ENCODE measurements at regions not wholly inside any gene's neighbourhood (a gene's known extent, or its start where the extent isn't known, plus 50 kb on each side); places are given as distances from the start of the nearest gene placed in this dataset.

DNA sequence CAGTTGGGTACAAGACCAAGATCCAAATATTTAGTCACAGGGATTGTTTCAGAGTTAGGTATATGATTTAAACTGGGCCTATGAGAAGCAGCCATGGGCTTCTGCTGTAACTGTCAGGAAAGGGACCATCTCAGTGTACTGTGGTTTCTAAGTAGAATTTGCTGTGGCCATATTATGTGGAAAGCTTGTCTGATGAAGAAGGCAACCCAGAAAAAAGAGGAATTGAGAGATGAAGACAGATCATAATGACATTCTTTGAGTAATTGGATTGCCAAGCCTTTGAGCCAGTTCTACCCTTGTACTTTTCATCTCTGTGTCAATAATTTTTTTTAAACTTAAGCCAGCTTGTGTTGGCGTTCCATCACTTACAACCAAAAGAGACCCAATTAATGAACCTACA lies 259.6 kb downstream of the NUP35 start:
- no peak for TF ChIP-seq CTCF (IDR thresholded peaks at IDR 0.05; ENCODE audit: insufficient read depth, low read length, poor library complexity, severe bottlenecking)
- H3K27me3 ChIP-seq (replicated peaks; ENCODE audit: control insufficient read depth, insufficient read depth, low read length): no peaks in the 10 kb centered on the region

DNA sequence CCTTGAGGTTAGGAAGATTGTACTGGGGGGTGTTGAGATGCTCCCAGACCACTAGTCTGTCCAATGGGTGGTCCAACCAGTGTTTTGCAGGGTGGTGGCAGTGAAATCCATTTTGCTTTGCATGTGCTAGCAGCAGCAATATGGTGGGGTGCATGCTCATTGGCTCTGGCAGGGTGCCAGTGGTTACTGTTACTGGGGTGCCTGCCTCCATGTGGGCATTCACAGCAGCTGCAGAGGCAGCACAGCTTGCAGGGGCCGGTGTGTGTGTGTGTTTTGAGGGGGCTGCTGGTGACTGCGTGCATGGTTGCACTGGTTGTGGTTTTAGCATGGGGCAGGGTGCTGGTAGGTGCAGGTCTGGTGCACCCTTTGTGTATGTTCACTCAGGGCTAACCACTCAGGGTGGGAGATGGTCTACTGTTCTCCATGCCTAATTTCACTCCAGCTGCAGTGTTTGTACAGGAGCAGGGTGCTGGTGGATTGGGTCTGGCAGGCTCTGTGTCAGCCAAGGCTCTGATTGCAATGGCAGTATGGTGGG lies 265.4 kb downstream of the NUP35 start:
- no peak overlapping the region for H3K4me3 ChIP-seq (replicated peaks; ENCODE audit: low read depth, low read length)
- H3K27me3 ChIP-seq (replicated peaks; ENCODE audit: control insufficient read depth, insufficient read depth, low read length): no peaks in the 10 kb centered on the region
- no peaks in the 10 kb centered on the region for H3K36me3 ChIP-seq (ENCODE audit: control insufficient read depth, insufficient read depth, low read length)
- DNase-seq (ENCODE audit: extremely low read depth, insufficient read length): peak; percentile 18
- no peak for TF ChIP-seq CTCF (IDR thresholded peaks at IDR 0.05; ENCODE audit: insufficient read depth, low read length, poor library complexity, severe bottlenecking)

More for the DNA sequence above, 259.6 kb downstream of the NUP35 start:
- peak; percentile 7 for DNase-seq (ENCODE audit: extremely low read depth, insufficient read length)
- no peak overlapping the region for H3K4me3 ChIP-seq (replicated peaks; ENCODE audit: low read depth, low read length)
- no peaks in the 10 kb centered on the region for H3K36me3 ChIP-seq (ENCODE audit: control insufficient read depth, insufficient read depth, low read length)

- no peak for TF ChIP-seq CTCF (IDR thresholded peaks at IDR 0.05; ENCODE audit: insufficient read depth, low read length, poor library complexity, severe bottlenecking)
- no peaks in the 10 kb centered on the region for H3K27me3 ChIP-seq (replicated peaks; ENCODE audit: control insufficient read depth, insufficient read depth, low read length)
- DNase-seq (ENCODE audit: extremely low read depth, insufficient read length): no peak
These were observed 265.9 kb downstream of the NUP35 start for GRCh38 chr2:183390109-183390508.

GRCh38 chr2:183404392-183404791 lies 280.1 kb downstream of the NUP35 start:
- Histone ChIP-seq H3K4me3 (replicated peaks; ENCODE audit: low read depth, low read length) (no peak overlapping the region), H3K27me3 (replicated peaks; ENCODE audit: control insufficient read depth, insufficient read depth, low read length) (no peaks in the 10 kb centered on the region), H3K36me3 (ENCODE audit: control insufficient read depth, insufficient read depth, low read length) (no peaks in the 10 kb centered on the region)
- TF ChIP-seq CTCF (IDR thresholded peaks at IDR 0.05; ENCODE audit: insufficient read depth, low read length, poor library complexity, severe bottlenecking): no peak
- no peak for DNase-seq (ENCODE audit: extremely low read depth, insufficient read length)

More at GRCh38 chr2:183390109-183390508, 265.9 kb downstream of the NUP35 start:
- Histone ChIP-seq H3K36me3 (ENCODE audit: control insufficient read depth, insufficient read depth, low read length) (no peaks in the 10 kb centered on the region), H3K4me3 (replicated peaks; ENCODE audit: low read depth, low read length) (no peak overlapping the region)

DNA sequence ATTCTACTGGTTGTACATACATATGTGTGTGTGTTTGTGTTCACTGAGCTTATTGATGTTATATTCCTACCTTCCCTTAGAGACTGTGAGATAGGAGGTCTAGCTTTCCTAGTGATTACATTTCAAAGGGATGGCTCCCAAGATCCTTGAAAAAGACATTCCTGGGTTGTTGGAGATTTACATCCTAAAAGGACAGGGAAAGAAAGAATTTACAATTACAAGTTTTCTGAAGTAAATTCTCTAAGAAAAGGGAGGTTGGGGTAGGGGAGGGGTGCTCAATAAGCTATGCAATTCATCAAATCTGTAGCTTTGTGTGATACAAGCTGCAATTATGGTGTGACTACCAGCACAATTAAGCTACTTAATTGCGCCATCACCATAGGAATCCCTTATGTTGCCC lies 284.3 kb downstream of the NUP35 start:
- no peak for DNase-seq (ENCODE audit: extremely low read depth, insufficient read length)
- no peaks in the 10 kb centered on the region for H3K36me3 ChIP-seq (ENCODE audit: control insufficient read depth, insufficient read depth, low read length)
- no peak for TF ChIP-seq CTCF (IDR thresholded peaks at IDR 0.05; ENCODE audit: insufficient read depth, low read length, poor library complexity, severe bottlenecking)
- no peaks in the 10 kb centered on the region for H3K27me3 ChIP-seq (replicated peaks; ENCODE audit: control insufficient read depth, insufficient read depth, low read length)
- H3K4me3 ChIP-seq (replicated peaks; ENCODE audit: low read depth, low read length): no peak overlapping the region

- TF ChIP-seq CTCF (IDR thresholded peaks at IDR 0.05; ENCODE audit: insufficient read depth, low read length, poor library complexity, severe bottlenecking): no peak
- Histone ChIP-seq H3K27me3 (replicated peaks; ENCODE audit: control insufficient read depth, insufficient read depth, low read length) (no peaks in the 10 kb centered on the region), H3K4me3 (replicated peaks; ENCODE audit: low read depth, low read length) (no peak overlapping the region), H3K36me3 (ENCODE audit: control insufficient read depth, insufficient read depth, low read length) (no peaks in the 10 kb centered on the region)
- no peak for DNase-seq (ENCODE audit: extremely low read depth, insufficient read length)
These were observed 285.4 kb downstream of the NUP35 start for GRCh38 chr2:183409662-183410061.

Data from GM06990 (cell line).